ENCODE measurements at regions not wholly inside any gene's neighbourhood (a gene's known extent, or its start where the extent isn't known, plus 50 kb on each side); places are given as distances from the start of the nearest gene placed in this dataset.

GRCh38 chr3:151935446-151935845 is 62.0 kb downstream of the SUCNR1 start:
- no peak for DNase-seq

- DNase-seq, result no peak
Observed at GRCh38 chr3:151940481-151940880, 67.0 kb downstream of the SUCNR1 start.

GRCh38 chr3:151943539-151943938 is 70.1 kb downstream of the SUCNR1 start:
- no peak for DNase-seq

- no peak for DNase-seq
Observed at GRCh38 chr3:151944356-151944755, 70.9 kb downstream of the SUCNR1 start.

- DNase-seq, result no peak
Observed at GRCh38 chr3:151946606-151947005, 73.2 kb downstream of the SUCNR1 start.

- no peak for DNase-seq
Observed at GRCh38 chr3:151949706-151950105, 76.3 kb downstream of the SUCNR1 start.

GRCh38 chr3:151955356-151955755 is 81.9 kb downstream of the SUCNR1 start:
- DNase-seq, result no peak

- DNase-seq, result no peak
Observed at GRCh38 chr3:151960961-151961580, 87.6 kb downstream of the SUCNR1 start.

- no peak for DNase-seq
Observed at GRCh38 chr3:151962352-151962751, 88.9 kb downstream of the SUCNR1 start.

GRCh38 chr3:151962912-151963311 is 89.5 kb downstream of the SUCNR1 start:
- DNase-seq, result no peak

GRCh38 chr3:151964743-151965142 is 91.3 kb downstream of the SUCNR1 start:
- no peak for DNase-seq

- DNase-seq, result no peak
Observed at GRCh38 chr3:151969026-151969642, 95.7 kb downstream of the SUCNR1 start.

GRCh38 chr3:151971814-151972579 is 98.6 kb downstream of the SUCNR1 start:
- DNase-seq, result no peak

- DNase-seq, result no peak
Observed at GRCh38 chr3:151974067-151974466, 100.6 kb downstream of the SUCNR1 start.

GRCh38 chr3:151976211-151977050 is 103.0 kb downstream of the SUCNR1 start:
- no peak for DNase-seq

- no peak for DNase-seq
Observed at GRCh38 chr3:151979906-151980305, 106.5 kb downstream of the SUCNR1 start.

- no peak for DNase-seq
Observed at GRCh38 chr3:151983538-151983937, 110.1 kb downstream of the SUCNR1 start.

GRCh38 chr3:151985787-151986430 is 112.5 kb downstream of the SUCNR1 start:
- DNase-seq, result no peak

- DNase-seq, result no peak
Observed at GRCh38 chr3:151987893-151988292, 114.5 kb downstream of the SUCNR1 start.

- no peak for DNase-seq
Observed at GRCh38 chr3:151989621-151990020, 116.2 kb downstream of the SUCNR1 start.

GRCh38 chr3:151990696-151991376 is 117.4 kb downstream of the SUCNR1 start:
- no peak for DNase-seq

Measured in CD4-positive, alpha-beta T cell treated with Interleukin-10 for 1 hour (primary cell).